Activated T-helper 1 cell treated with anti-CD3 and anti-CD28 coated beads, Interleukin-12 subunit alpha, Interleukin-12 subunit beta, Interleukin-2, Interleukin-4 antibody, amounts not matched to agents 30 ng/mL and 10 ng/mL and 1 ng/mL, durations not matched to agents 14 hours and 24 hours and 36 hours (primary cell): ENCODE measurements at regions not wholly inside any gene's neighbourhood (a gene's known extent, or its start where the extent isn't known, plus 50 kb on each side); places are given as distances from the start of the nearest gene placed in this dataset.

ENCODE experiments used
- DNase-seq: peaks from one replicate; pipeline ENCODE4 v3.0.0; 2021; ENCODE audit warnings: low spot score
- H3K27ac Mint-ChIP-seq: one replicate; pipeline ENCODE4 v1.8.0; 2021; ENCODE audit warnings: mild to moderate bottlenecking, mixed read lengths
- H3K27me3 Mint-ChIP-seq: one replicate; pipeline ENCODE4 v1.8.0; 2022; ENCODE audit warnings: mild to moderate bottlenecking, moderate library complexity, mixed read lengths; ENCODE audit not compliant: insufficient read depth
- H3K36me3 Mint-ChIP-seq: one replicate; pipeline ENCODE4 v1.8.0; 2021; ENCODE audit warnings: low read depth, mixed read lengths
- H3K4me1 Mint-ChIP-seq: one replicate; pipeline ENCODE4 v1.8.0; 2021; ENCODE audit warnings: low read depth, mixed read lengths
- H3K4me3 Mint-ChIP-seq: one replicate; pipeline ENCODE4 v1.8.0; 2021; ENCODE audit warnings: mild to moderate bottlenecking, moderate library complexity, mixed read lengths
- H3K9me3 Mint-ChIP-seq: one replicate; pipeline ENCODE4 v1.8.0; 2021; ENCODE audit warnings: mixed read lengths
- intact Hi-C: fragments of 100-400 bp; cut with micrococcal nuclease; formaldehyde crosslinking; loops from one replicate; pipeline ENCODE4 v1.15.1; 2024

DNA sequence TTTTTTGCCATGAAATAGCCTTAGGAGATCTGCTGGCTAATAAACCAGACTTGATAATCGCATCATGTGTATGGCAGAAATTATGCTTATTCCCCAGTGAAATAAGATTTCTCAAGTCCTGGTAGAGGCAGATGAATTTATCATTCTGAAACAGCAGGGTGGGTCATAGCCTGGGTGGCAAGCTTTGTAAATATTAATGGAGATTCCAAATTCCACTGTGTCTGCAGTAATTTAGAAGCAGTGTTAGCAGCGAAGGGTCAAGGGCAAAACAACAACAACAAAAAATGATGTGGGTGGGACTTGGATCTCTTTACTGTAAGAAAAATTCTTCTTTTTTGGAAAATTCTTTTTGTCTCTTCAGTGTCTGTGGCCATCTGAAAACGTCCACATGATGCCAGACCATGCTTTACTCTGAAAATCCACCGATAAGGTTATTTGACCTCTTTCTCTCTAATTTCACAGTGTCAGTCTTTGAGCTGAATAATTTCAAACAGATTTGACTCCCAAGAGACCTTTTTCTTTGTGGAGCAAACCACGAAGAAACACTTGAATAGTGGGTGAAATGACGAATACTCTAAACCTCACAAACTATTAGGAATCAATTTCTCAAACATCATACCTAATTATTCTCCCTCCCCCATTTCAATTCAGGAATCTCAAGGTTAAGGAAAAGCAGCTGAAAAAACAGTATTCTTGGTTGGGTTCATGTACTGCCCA is 106.0 kb upstream of the RPS23 start:
- Mint-ChIP-seq H3K36me3 (peaks cover 31% of the 10 kb centered on the region), H3K9me3 (peaks cover 24% of the 10 kb centered on the region), H3K27ac (no peak overlapping the region), H3K4me1 (peaks cover 33% of the 10 kb centered on the region), H3K27me3 (no peaks in the 10 kb centered on the region), H3K4me3 (no peak overlapping the region)
- intact Hi-C loops: no loop called here
- DNase-seq: no peak

DNA sequence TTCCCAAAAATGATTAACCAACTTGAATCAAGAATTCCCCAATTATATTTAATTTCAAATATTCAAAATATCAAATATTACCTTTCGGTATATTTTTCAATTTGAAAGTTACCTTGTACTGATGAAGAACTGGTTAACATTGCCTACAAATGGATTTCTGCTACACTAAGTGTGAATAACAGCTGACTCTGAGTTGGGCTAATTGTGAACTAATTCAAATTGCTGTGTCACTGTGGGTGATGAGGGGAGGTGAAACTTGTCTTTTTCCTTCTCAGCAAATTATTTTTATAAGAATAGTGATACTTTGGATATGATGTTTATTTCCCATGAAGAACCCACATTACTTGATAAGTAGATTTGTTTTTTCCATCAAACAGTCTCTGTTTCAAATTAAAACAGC is 103.4 kb upstream of the RPS23 start:
- Mint-ChIP-seq H3K27me3 (no peaks in the 10 kb centered on the region), H3K4me3 (no peak overlapping the region), H3K27ac (no peak overlapping the region), H3K9me3 (peaks cover 37% of the 10 kb centered on the region), H3K36me3 (peaks cover 38% of the 10 kb centered on the region), H3K4me1 (peaks cover 31% of the 10 kb centered on the region)
- intact Hi-C loops: no loop called here
- no peak for DNase-seq

DNA sequence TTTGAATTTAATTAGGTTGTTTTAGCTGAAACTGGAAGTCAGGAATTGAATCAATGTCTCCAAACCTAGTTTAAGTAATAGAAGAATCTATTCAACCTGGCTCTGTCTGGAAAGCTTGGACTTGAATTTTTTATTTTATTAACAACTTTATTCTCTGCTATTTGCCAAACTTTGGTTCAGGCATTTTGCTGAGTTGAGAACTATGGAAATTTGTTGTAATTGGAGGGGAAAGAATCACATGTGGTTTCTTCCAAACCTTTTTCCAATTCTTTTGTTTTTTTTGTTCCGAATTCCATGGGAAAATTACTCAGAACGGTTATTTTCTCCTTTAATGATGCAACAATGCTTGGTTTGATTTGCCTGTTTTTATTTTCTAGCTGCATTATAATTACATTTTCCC is 98.2 kb upstream of the RPS23 start:
- H3K9me3 Mint-ChIP-seq: peaks cover 65% of the 10 kb centered on the region

DNA sequence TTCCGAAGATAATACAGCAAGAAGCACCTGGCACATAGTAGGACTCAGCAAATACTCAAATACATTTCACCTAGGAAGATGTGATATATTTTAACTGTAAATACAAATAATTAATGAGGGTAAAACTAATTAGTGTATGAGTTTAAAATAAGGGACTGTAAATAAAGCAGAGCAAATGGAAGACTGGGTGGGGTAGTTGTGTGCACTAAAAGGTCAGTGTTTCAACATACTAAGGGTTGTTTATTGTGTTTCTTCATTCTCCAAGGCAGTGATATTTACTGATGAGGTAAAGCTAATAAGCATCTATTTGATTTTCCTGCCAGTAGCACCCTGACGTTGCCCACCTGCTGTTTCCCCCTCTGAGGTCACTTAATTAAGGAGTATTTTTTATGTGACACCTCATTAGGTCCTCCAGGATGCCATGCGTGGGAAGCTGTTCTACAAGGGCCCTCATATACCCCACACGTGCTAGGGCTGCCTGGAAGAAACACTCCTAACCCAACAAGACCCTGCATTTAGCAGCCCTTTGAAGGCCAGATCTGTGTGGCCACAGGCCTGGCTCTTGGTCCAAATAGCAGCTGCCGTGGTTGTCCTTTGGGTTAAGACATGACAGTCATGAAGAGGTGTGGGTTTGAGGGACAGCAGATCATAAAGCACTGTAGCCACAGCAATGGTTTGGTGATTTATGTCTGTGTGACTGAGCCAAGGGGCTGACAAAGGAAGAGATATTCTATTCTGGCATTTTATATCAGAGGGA is 97.5 kb upstream of the RPS23 start:
- Mint-ChIP-seq H3K4me1 (peaks cover 38% of the 10 kb centered on the region), H3K27me3 (no peaks in the 10 kb centered on the region), H3K9me3 (peaks cover 59% of the 10 kb centered on the region), H3K4me3 (no peak overlapping the region), H3K36me3 (peaks cover 52% of the 10 kb centered on the region), H3K27ac (no peak overlapping the region)
- intact Hi-C loops: no loop called here
- DNase-seq: no peak

More for the DNA sequence above, 98.2 kb upstream of the RPS23 start:
- H3K27me3 Mint-ChIP-seq: no peaks in the 10 kb centered on the region
- intact Hi-C loops: no loop called here
- DNase-seq: no peak
- H3K4me3 Mint-ChIP-seq: no peak overlapping the region
- H3K4me1 Mint-ChIP-seq: peaks cover 38% of the 10 kb centered on the region
- peaks cover 56% of the 10 kb centered on the region for H3K36me3 Mint-ChIP-seq
- no peak overlapping the region for H3K27ac Mint-ChIP-seq

DNA sequence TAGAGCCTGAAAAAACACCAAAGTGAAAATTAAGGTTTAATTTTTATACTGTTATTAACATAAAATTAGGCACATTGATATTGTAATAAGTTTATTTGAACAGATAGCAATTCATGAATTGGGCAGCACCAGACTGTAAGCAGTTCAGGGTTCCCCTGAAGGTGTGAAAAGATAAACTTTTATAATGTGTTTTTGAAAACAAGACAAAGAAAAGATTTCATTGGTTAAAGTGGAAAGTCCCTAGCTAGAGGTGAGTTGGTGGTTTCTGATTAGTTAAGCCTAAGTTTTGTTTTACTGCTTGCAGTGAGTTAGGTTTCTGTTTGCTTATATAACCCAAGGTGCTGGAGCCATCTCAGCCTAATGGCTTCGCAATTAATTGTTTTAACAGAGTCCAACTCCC is 96.5 kb upstream of the RPS23 start:
- H3K9me3 Mint-ChIP-seq: peaks cover 50% of the 10 kb centered on the region
- intact Hi-C loops: loop anchor here (1.0 kb wide), 2 partner anchors 8 to 15 kb away; no protein-coding TSS in a partner anchor
- H3K27me3 Mint-ChIP-seq: no peaks in the 10 kb centered on the region
- peaks cover 38% of the 10 kb centered on the region for H3K4me1 Mint-ChIP-seq
- H3K27ac Mint-ChIP-seq: peak overlapping the region; percentile 72
- no peak for DNase-seq
- peak overlapping the region; percentile 8 for H3K4me3 Mint-ChIP-seq
- peaks cover 46% of the 10 kb centered on the region for H3K36me3 Mint-ChIP-seq

DNA sequence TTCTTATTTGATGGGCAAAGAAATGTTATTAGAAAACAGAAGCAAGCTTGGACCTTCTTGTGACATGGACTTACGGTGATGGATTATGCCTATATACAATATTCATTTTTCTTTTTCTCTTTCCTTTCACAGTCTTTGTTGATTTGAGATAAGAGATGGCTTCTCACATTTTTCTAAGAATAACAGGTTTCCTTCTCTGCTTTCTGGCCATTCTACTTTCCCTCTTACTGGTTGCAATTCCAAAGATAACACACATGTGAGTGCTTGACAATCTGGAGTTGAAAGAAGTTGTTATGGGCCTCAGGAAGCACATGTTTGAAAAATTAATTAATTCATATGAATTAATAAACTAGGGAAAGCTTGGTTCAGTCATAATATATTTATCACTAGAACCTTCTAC is 89.8 kb upstream of the RPS23 start:
- intact Hi-C loops: no loop called here
- H3K9me3 Mint-ChIP-seq: peaks cover 17% of the 10 kb centered on the region
- DNase-seq: no peak
- H3K4me1 Mint-ChIP-seq: peaks cover 36% of the 10 kb centered on the region
- no peaks in the 10 kb centered on the region for H3K27me3 Mint-ChIP-seq
- H3K36me3 Mint-ChIP-seq: peaks cover 16% of the 10 kb centered on the region
- no peak overlapping the region for H3K4me3 Mint-ChIP-seq
- no peak overlapping the region for H3K27ac Mint-ChIP-seq

DNA sequence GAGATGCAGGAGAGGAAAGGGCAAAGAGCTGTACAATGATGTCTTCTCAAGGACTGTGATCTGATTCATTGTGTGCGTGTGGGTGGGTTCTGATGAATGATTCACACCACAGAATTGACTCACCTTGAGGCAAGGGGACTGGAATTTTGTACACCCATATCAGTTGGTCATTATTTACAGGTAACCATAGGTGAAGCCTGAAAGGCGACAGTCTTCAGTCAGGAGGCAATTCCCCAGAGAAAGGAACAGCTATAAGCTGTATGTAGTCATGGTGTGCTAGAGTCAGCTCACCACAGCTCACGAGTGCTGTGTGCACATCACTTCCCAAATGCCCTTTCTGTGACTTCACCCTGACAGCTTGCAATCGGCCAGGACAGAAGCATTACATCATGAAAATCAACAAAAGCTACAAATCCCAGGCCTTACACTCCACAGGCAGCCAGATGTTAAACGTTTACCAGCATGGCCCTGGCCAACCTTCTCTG is 87.6 kb upstream of the RPS23 start:
- DNase-seq: no peak
- Mint-ChIP-seq H3K27ac (peak overlapping the region; percentile 68), H3K4me3 (peak overlapping the region; percentile 6), H3K9me3 (peaks cover 6% of the 10 kb centered on the region), H3K4me1 (peaks cover 55% of the 10 kb centered on the region), H3K36me3 (peaks cover 13% of the 10 kb centered on the region), H3K27me3 (no peaks in the 10 kb centered on the region)
- intact Hi-C loops: loop anchor here (1.0 to 2.0 kb wide), 4 partner anchors 8 to 311 kb away; no protein-coding TSS in a partner anchor

DNA sequence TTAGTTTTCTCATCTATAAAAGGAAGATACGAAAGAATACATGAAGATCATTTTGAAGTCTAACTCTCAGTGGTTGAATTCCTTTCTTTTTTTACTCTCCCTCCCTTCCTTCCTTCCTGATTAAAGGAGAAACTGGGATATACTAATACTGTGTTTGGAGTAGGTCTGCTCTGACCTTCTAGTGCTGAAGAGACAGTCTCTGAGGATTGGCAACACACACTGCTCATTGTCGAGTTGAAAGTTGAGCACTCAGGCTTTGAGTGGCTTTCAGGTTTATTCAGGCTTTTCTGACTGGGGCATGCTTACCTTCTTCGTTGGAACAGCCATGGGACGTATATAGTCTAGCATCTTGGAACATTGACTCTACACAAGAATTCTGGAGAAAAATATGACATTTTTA is 86.9 kb upstream of the RPS23 start:
- Mint-ChIP-seq H3K36me3 (peaks cover 15% of the 10 kb centered on the region), H3K4me1 (peaks cover 63% of the 10 kb centered on the region), H3K9me3 (peaks cover 6% of the 10 kb centered on the region), H3K27me3 (no peaks in the 10 kb centered on the region), H3K4me3 (no peak overlapping the region), H3K27ac (peak overlapping the region; percentile 68)
- intact Hi-C loops: loop anchor here (1.0 to 2.0 kb wide), 3 partner anchors 8 to 312 kb away; no protein-coding TSS in a partner anchor
- no peak for DNase-seq

DNA sequence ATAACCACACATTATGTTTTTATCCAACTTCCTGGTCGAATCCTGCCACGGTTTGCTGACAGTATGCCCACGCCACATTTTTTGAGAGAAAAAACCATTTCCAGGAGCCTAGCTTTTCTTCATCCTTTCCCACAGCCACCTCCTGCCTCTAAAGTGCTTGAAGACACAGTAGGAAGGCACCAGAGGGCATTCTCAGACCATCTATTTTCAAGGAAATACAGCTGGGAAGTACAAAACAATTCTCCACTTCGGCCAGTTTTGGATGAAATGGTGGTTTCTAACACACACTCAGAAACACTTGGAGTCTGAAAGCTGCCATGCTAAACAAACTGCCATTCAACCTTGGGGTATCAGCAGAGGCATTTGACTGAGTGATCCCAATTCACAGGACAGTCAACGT is 86.3 kb upstream of the RPS23 start:
- DNase-seq: no peak
- Mint-ChIP-seq H3K9me3 (peaks cover 6% of the 10 kb centered on the region), H3K27ac (no peak overlapping the region), H3K4me3 (no peak overlapping the region), H3K4me1 (peaks cover 68% of the 10 kb centered on the region), H3K27me3 (no peaks in the 10 kb centered on the region), H3K36me3 (peaks cover 15% of the 10 kb centered on the region)
- intact Hi-C loops: loop anchor here (2.0 kb wide), 2 partner anchors 24 to 312 kb away; no protein-coding TSS in a partner anchor

DNA sequence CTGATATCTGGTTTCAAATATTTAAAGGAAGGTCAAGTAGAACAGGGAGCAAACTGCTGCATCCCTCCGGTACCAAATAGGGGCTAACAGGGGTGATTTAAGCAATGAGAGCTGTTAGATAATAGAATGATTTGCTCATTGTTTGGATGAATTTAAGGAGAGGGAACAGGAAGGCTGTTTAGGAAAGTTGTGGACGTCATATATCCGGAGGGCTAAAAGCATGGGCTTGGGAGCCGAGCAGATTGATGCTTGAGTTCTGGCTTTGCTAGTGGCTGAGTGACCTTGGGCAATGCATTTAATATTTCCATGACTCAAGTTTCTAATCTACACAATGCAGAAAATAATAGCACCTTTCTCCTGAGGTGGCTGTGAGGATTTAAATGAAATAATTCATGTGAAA is 85.4 kb upstream of the RPS23 start:
- Mint-ChIP-seq H3K4me3 (no peak overlapping the region), H3K27me3 (no peaks in the 10 kb centered on the region), H3K36me3 (peaks cover 15% of the 10 kb centered on the region), H3K4me1 (peaks cover 78% of the 10 kb centered on the region), H3K9me3 (peaks cover 3% of the 10 kb centered on the region), H3K27ac (no peak overlapping the region)
- DNase-seq: no peak
- intact Hi-C loops: no loop called here

DNA sequence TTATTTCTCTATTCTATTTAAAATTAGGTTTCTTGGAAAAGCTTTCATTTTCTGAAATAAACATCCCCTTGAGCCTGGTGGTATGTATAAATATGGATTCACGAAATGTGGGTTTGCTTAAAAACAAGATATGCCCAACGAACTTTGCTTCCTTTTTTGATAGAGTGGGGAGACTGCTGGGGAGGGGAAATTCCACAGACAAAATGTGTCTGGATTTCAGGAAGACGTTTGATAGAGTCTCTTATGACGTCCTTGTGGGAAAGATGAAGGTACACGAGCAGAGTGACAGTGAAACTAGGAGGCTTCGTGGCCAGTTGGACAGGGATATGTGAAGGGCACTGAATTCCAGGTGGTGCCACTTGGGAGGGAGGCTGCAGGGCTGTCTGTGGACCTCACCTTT is 84.5 kb upstream of the RPS23 start:
- Mint-ChIP-seq H3K27ac (no peak overlapping the region), H3K9me3 (peaks cover 3% of the 10 kb centered on the region), H3K27me3 (no peaks in the 10 kb centered on the region), H3K4me1 (peaks cover 81% of the 10 kb centered on the region), H3K4me3 (peak overlapping the region; percentile 23), H3K36me3 (peaks cover 15% of the 10 kb centered on the region)
- intact Hi-C loops: no loop called here
- DNase-seq: no peak

DNA sequence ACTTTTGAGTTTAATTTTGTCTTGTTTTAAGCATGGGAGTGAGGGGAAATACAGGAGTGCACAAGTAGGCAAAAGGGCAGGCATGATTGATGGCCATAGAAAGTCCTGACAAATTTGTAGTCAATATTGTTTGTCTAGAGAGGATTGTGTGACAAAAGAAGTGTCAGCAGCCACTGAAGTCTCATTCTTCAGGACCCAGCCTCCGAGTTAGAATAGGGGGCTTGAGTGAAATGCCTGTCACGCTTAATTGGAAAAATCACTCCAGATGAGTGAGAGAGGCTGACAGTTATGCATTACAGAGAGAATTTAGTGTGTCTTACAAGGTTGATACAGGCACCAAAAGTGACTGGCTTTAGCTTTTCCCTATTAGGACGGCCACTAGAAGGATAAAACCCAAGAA is 81.9 kb upstream of the RPS23 start:
- Mint-ChIP-seq H3K9me3 (no peaks in the 10 kb centered on the region), H3K36me3 (peaks cover 8% of the 10 kb centered on the region), H3K27ac (peak overlapping the region; percentile 73), H3K4me3 (peak overlapping the region; percentile 78), H3K27me3 (no peaks in the 10 kb centered on the region), H3K4me1 (peaks cover 80% of the 10 kb centered on the region)
- DNase-seq: no peak
- intact Hi-C loops: no loop called here

DNA sequence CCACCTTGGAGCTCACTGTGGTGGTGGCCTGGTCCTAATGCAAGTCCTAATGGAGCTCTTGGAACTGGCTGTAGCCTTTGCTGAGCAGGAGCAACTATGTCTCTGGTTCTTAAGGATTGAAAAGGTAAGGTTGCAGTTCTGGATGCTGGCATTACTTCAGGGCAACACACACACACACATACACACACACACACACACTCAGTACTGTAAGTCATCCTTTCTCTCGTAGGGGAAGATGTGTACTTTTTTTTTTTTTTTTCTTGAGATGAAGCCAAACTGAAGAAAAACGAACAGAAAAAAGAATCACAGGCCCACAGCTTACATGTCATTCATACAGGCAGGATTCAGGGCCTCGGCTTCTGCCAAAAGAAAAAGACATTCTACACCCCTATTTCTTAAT is 81.1 kb upstream of the RPS23 start:
- peaks cover 80% of the 10 kb centered on the region for H3K4me1 Mint-ChIP-seq
- no peak for DNase-seq

More for the DNA sequence above, 81.1 kb upstream of the RPS23 start:
- Mint-ChIP-seq H3K27me3 (no peaks in the 10 kb centered on the region), H3K9me3 (no peaks in the 10 kb centered on the region), H3K36me3 (peaks cover 9% of the 10 kb centered on the region), H3K27ac (peak overlapping the region; percentile 97), H3K4me3 (peak overlapping the region; percentile 78)
- intact Hi-C loops: loop anchor here (5.0 to 10.0 kb wide), 2 partner anchors 168 to 526 kb away; no protein-coding TSS in a partner anchor
